K562 (cell line): ENCODE measurements at regions not wholly inside any gene's neighbourhood (a gene's known extent, or its start where the extent isn't known, plus 50 kb on each side); places are given as distances from the start of the nearest gene placed in this dataset.

Experiments used
- ATAC-seq: fragments of 200-7000 bp; cut with Tn5 transposase; 3 replicates; pipeline ENCODE4 v1.9.1; 2020; ENCODE audit warnings: moderate library complexity
- BruUV-seq: library from RNA; stranded (reverse); fragments of 400-500 nt; replicated peaks from 2 replicates; lab custom pipeline; 2021; lab: Mats Ljungman, UMichigan
- CTCF ChIA-PET: fragments of 300-600 bp; formaldehyde crosslinking; extraction: SDS; loops from one replicate; lab custom pipeline; 2021; ENCODE audit warnings: low intra/inter-chr PET ratio; lab: Yijun Ruan, JAX
- POLR2A ChIA-PET: fragments of 300-600, 350-650 bp; sonication (Branson Sonifier 250); formaldehyde crosslinking; extraction: SDS; loops from one replicate; lab custom pipeline; 2021; ENCODE audit warnings: antibody characterized with exemption, inconsistent platforms; lab: Yijun Ruan, JAX
- DNase-seq, 4 experiments: peaks; one replicate each; pipeline versions ENCODE4 v3.0.0 to v3.0.0-alpha.2; 2011 to 2018; ENCODE audit warnings: low spot score in 3 of 4, mixed read lengths in 3 of 4; ENCODE audit errors: extremely low read depth in 1 of 4
- FAIRE-seq: peaks from 2 replicates; lab custom pipeline; 2011; peaks lifted over from hg19 to GRCh38; lab: Jason Lieb, UNC
- H2AFZ ChIP-seq: 2 replicates; pipeline ENCODE4 v1.6.0; 2011; ENCODE audit warnings: low read depth, low read length, control low read depth, inconsistent platforms
- H3K27ac ChIP-seq: fragments of 200-600 bp; 3 replicates; pipeline ENCODE4 v1.8.0; 2011; ENCODE audit warnings: low read depth, mild to moderate bottlenecking, control low read depth, inconsistent platforms, low read length, moderate library complexity, mixed read lengths; ENCODE audit errors: extremely low read depth
- H3K27me3 ChIP-seq, 2 experiments: fragments of 300-600 bp in 1 of 2; 2 replicates in 1 of 2; 3 replicates in 1 of 2; pipeline versions ENCODE4 v1.6.0 to v1.8.0; 2011; ENCODE audit warnings: inconsistent platforms in 2 of 2, low read length in 2 of 2, mild to moderate bottlenecking in 1 of 2, mixed read lengths in 1 of 2, moderate library complexity in 1 of 2; ENCODE audit not compliant: control insufficient read depth in 2 of 2, insufficient read depth in 2 of 2
- H3K36me3 ChIP-seq: fragments of 300-600 bp; 3 replicates; pipeline ENCODE4 v1.8.0; 2011; ENCODE audit warnings: mild to moderate bottlenecking, low read length, inconsistent platforms; ENCODE audit not compliant: control insufficient read depth, insufficient read depth
- H3K4me1 ChIP-seq, 2 experiments: fragments of 200-600 bp in 1 of 2; replicated peaks in 1 of 2; 2 replicates in 1 of 2; 3 replicates in 1 of 2; pipeline versions ENCODE4 v1.5.1 to v1.8.0; 2011; ENCODE audit warnings: inconsistent platforms in 2 of 2, low read length in 2 of 2, mild to moderate bottlenecking in 1 of 2, mixed read lengths in 1 of 2, moderate library complexity in 1 of 2; ENCODE audit not compliant: control insufficient read depth in 2 of 2, insufficient read depth in 2 of 2
- H3K4me2 ChIP-seq: 2 replicates; pipeline ENCODE4 v1.6.1; 2011; ENCODE audit warnings: low read length, control low read depth, inconsistent platforms, mixed read lengths; ENCODE audit not compliant: insufficient read depth
- H3K4me3 ChIP-seq: fragments of 200-600 bp; sonication (generic), shearing (Covaris generic); 2 replicates; pipeline ENCODE4 v1.5.1; 2016; ENCODE audit warnings: control low read depth, inconsistent platforms
- H3K79me2 ChIP-seq: fragments of 200-600 bp; 3 replicates; pipeline ENCODE4 v1.8.0; 2011; ENCODE audit warnings: low read length, inconsistent platforms; ENCODE audit not compliant: control insufficient read depth, insufficient read depth
- H3K9ac ChIP-seq, 2 experiments: 2 replicates each; pipeline versions ENCODE4 v1.6.0 to v1.6.1; 2011; ENCODE audit warnings: low read depth in 2 of 2, low read length in 2 of 2, control low read depth in 1 of 2, inconsistent platforms in 1 of 2, mild to moderate bottlenecking in 1 of 2, mixed read lengths in 1 of 2; ENCODE audit not compliant: insufficient read depth in 1 of 2
- H3K9me1 ChIP-seq: one replicate; pipeline ENCODE4 v1.6.0; 2011; ENCODE audit warnings: inconsistent platforms, mild to moderate bottlenecking, low read length, moderate library complexity; ENCODE audit not compliant: control insufficient read depth, insufficient read depth
- H3K9me3 ChIP-seq: replicated peaks from 2 replicates; pipeline ENCODE4 v1.5.1; 2011; ENCODE audit warnings: low read depth, low read length, inconsistent platforms; ENCODE audit not compliant: control insufficient read depth, insufficient read depth
- H4K20me1 ChIP-seq: replicated peaks from 2 replicates; pipeline ENCODE4 v1.6.1; 2011; ENCODE audit warnings: low read length, inconsistent platforms, mixed read lengths; ENCODE audit not compliant: control insufficient read depth, insufficient read depth
- CTCFL ChIP-seq: IDR thresholded peaks from 2 replicates; pipeline ENCODE4 v1.6.1; 2011; ENCODE audit warnings: borderline replicate concordance, low read depth, mild to moderate bottlenecking, moderate library complexity, low read length; ENCODE audit not compliant: insufficient read depth, poor library complexity, severe bottlenecking
- DPF2 ChIP-seq: fragments of 450-650 bp; IDR thresholded peaks from 2 replicates; pipeline ENCODE4 v1.6.1; 2016
- ESRRA ChIP-seq: fragments of 450-650 bp; IDR thresholded peaks from 2 replicates; pipeline ENCODE4 v1.6.1; 2014; ENCODE audit warnings: low read depth, mild to moderate bottlenecking, moderate library complexity, borderline replicate concordance
- MLLT1 ChIP-seq, 2 experiments: fragments of 450-650 bp; IDR thresholded peaks; 2 replicates each; pipeline ENCODE4 v1.6.1; 2016
- OTX1 ChIP-seq: fragments of 450-650 bp; formaldehyde crosslinking; IDR thresholded peaks from 2 replicates; pipeline ENCODE4 v1.4.0; 2022; ENCODE audit warnings: mild to moderate bottlenecking
- PATZ1 ChIP-seq: fragments of 250-450 bp; sonication (Bioruptor Pico); IDR thresholded peaks from 2 replicates; pipeline ENCODE4 v1.5.0; 2020; ENCODE audit warnings: mild to moderate bottlenecking, borderline replicate concordance
- POLR2AphosphoS5 ChIP-seq: IDR thresholded peaks from 2 replicates; pipeline ENCODE4 v1.6.1; 2011; ENCODE audit warnings: mild to moderate bottlenecking, low read depth, low read length, moderate library complexity; ENCODE audit not compliant: control insufficient read depth, insufficient read depth
- RBM34 ChIP-seq: fragments of 200-400 bp; formaldehyde crosslinking; IDR thresholded peaks from 2 replicates; pipeline ENCODE4 v1.6.1; 2018; ENCODE audit warnings: low read length, borderline replicate concordance; ENCODE audit not compliant: insufficient read depth
- STAT5B ChIP-seq: fragments of 250-450 bp; sonication (Bioruptor Pico); IDR thresholded peaks from 2 replicates; pipeline ENCODE4 v1.8.0; 2021; ENCODE audit warnings: mild to moderate bottlenecking, inconsistent platforms
- SUPT5H ChIP-seq: fragments of 450-650 bp; IDR thresholded peaks from 2 replicates; pipeline ENCODE4 v1.6.1; 2016
- TCFL5 ChIP-seq: fragments of 250-450 bp; sonication (Bioruptor Pico); conservative IDR thresholded peaks from 2 replicates; pipeline ENCODE4 v1.6.1; 2021; ENCODE audit warnings: mild to moderate bottlenecking, moderate library complexity, matching md5 sums
- ZBTB12 ChIP-seq: fragments of 250-450 bp; sonication (Bioruptor Pico); IDR thresholded peaks from 2 replicates; pipeline ENCODE4 v1.4.0; 2020
- ZNF41 ChIP-seq: fragments of 250-450 bp; sonication (Bioruptor Pico); conservative IDR thresholded peaks from 2 replicates; pipeline ENCODE4 v1.4.0; 2020; ENCODE audit warnings: mild to moderate bottlenecking
- ZNF445 ChIP-seq: fragments of 250-450 bp; sonication (Bioruptor Pico); IDR thresholded peaks from 2 replicates; pipeline ENCODE4 v1.4.0; 2020; ENCODE audit warnings: low read depth, mild to moderate bottlenecking, moderate library complexity
- in situ Hi-C: fragments of 300-500 bp; cut with MboI; formaldehyde crosslinking; loops from 4 replicates; pipeline ENCODE4 v1.15.0; 2018; ENCODE audit warnings: inconsistent platforms, mixed read lengths
- intact Hi-C: fragments of 100-400 bp; cut with micrococcal nuclease; formaldehyde crosslinking; loops from 2 replicates; pipeline ENCODE4 v1.14.2; 2022

GRCh38 chr4:98733601-98734000, 75.2 kb upstream of the TSPAN5 start:
- POLR2A ChIA-PET, result interaction anchor here (0.6 to 1.6 kb wide), 2 partner anchors 9 to 196 kb away, joined by 3 read pairs; no protein-coding TSS in a partner anchor
- TF ChIP-seq OTX1 (CRISPR knock-in tag) (no peak), POLR2AphosphoS5 (no peak), ESRRA (no peak), DPF2 (no peak), MLLT1 (IDR thresholded peaks at IDR 0.05) (no peak), CTCFL (no peak), PATZ1 (CRISPR knock-in tag) (no peak), TCFL5 (no peak), RBM34 (no peak), STAT5B (CRISPR knock-in tag) (no peak), SUPT5H (no peak), ZNF445 (CRISPR knock-in tag) (no peak), ZNF41 (CRISPR knock-in tag) (no peak), ZBTB12 (CRISPR knock-in tag) (no peak)

More at GRCh38 chr4:98733601-98734000, 75.2 kb upstream of the TSPAN5 start:
- Histone ChIP-seq H3K4me3 (no peak overlapping the region), H2AFZ (no peak overlapping the region), H3K4me1 (peaks cover 4 to 5% of the 10 kb centered on the region in 2 experiments; a peak in 4 of 5 replicates), H3K36me3 (no peaks in the 10 kb centered on the region), H3K9me1 (no peaks in the 10 kb centered on the region), H3K79me2 (no peaks in the 10 kb centered on the region), H3K27ac (no peak overlapping the region), H3K27me3 (no peaks in the 10 kb centered on the region), H3K9ac (no peak overlapping the region), H3K9me3 (no peaks in the 10 kb centered on the region), H4K20me1 (no peaks in the 10 kb centered on the region), H3K4me2 (no peak overlapping the region)
- FAIRE-seq, result no peak
- ATAC-seq, result no peak
- DNase-seq, result no peak
- BruUV-seq, result no TSS peak
- in situ Hi-C loops, result no loop called here
- intact Hi-C loops, result no loop called here
- CTCF ChIA-PET, result no interaction called here
